Activated T-helper 1 cell treated with anti-CD3 and anti-CD28 coated beads, Interleukin-12 subunit alpha, Interleukin-12 subunit beta, Interleukin-2, Interleukin-4 antibody, amounts not matched to agents 30 ng/mL and 10 ng/mL and 1 ng/mL, durations not matched to agents 14 hours and 24 hours and 36 hours (primary cell): ENCODE measurements at regions not wholly inside any gene's neighbourhood (a gene's known extent, or its start where the extent isn't known, plus 50 kb on each side); places are given as distances from the start of the nearest gene placed in this dataset.
"Not testable (repeated sequence)": the region's sequence is repeated elsewhere in the genome, so short reads cannot be mapped to it uniquely, and the experiment has no call there.

Experiments
- DNase-seq: peaks from one replicate; pipeline ENCODE4 v3.0.0; 2021; ENCODE audit warnings: low spot score
- H3K27ac Mint-ChIP-seq: one replicate; pipeline ENCODE4 v1.8.0; 2021; ENCODE audit warnings: mild to moderate bottlenecking, mixed read lengths
- H3K27me3 Mint-ChIP-seq: one replicate; pipeline ENCODE4 v1.8.0; 2022; ENCODE audit warnings: mild to moderate bottlenecking, moderate library complexity, mixed read lengths; ENCODE audit not compliant: insufficient read depth
- H3K36me3 Mint-ChIP-seq: one replicate; pipeline ENCODE4 v1.8.0; 2021; ENCODE audit warnings: low read depth, mixed read lengths
- H3K4me1 Mint-ChIP-seq: one replicate; pipeline ENCODE4 v1.8.0; 2021; ENCODE audit warnings: low read depth, mixed read lengths
- H3K4me3 Mint-ChIP-seq: one replicate; pipeline ENCODE4 v1.8.0; 2021; ENCODE audit warnings: mild to moderate bottlenecking, moderate library complexity, mixed read lengths
- H3K9me3 Mint-ChIP-seq: one replicate; pipeline ENCODE4 v1.8.0; 2021; ENCODE audit warnings: mixed read lengths
- intact Hi-C: fragments of 100-400 bp; cut with micrococcal nuclease; formaldehyde crosslinking; loops from one replicate; pipeline ENCODE4 v1.15.1; 2024

DNA sequence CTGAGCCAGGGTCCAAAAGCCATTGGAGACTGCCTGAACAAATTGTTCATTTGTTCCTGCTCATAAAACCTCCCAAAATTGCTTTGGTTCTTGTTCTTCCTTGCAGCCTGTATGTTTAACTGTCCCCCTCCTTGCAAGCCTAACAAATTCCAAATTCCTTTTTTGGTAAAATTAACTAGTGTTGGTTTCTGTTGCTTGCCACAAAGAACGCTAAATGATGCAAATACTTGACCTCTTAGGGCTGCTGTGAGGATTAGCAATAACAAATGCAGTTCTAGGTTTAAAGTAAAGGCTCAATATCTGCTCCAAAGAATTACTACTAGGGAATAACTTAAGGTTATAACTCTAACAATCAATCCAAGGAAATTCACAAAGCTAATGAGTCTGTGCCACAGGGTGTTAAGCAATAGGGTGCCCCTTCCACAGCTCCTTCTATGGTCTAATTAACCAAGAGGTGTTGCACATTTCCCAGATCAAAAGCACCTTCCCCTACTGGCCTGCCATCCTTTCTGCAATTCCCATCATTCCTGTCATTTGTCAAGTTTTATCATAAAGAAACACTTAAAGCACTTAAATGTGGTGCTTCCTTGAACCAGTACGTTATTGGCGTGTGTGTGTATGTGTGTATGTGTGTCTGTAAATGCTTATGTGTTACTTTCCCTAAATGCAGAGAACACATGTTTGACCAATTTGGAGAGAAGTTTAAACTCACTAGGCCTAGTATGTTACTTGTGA, 110.2 kb downstream of the RAP2A start:
- DNase-seq: no peak
- no peak overlapping the region for H3K4me3 Mint-ChIP-seq
- no peaks in the 10 kb centered on the region for H3K9me3 Mint-ChIP-seq
- no peak overlapping the region for H3K27ac Mint-ChIP-seq
- H3K27me3 Mint-ChIP-seq: peaks cover 5% of the 10 kb centered on the region
- no peaks in the 10 kb centered on the region for H3K36me3 Mint-ChIP-seq
- intact Hi-C loops: no loop called here
- no peaks in the 10 kb centered on the region for H3K4me1 Mint-ChIP-seq

DNA sequence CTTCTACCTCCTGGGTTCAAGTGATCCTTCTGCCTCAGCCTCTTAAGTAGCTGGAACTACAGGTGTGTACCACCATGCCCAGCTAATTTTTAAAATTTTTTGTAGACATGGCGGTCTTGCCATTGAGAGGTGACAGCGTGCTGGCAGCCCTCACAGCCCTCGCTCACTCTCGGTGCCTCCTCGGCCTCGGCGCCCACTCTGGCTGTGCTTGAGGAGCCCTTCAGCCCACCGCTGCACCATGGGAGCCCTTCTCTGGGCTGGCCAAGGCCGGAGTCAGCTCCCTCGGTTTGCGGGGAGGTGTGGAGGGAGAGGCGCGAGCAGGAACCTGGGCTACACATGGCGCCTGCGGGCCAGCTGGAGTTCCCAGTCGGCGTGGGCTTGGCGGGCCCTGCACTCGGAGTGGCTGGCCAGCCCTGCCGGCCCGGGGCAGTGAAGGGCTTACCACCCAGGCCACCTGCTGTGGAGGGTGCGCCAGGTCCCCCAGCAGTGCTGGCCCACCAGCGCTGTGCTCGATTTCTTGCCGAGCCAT, 111.1 kb downstream of the RAP2A start:
- H3K4me3 Mint-ChIP-seq, H3K27me3 Mint-ChIP-seq, DNase-seq, H3K4me1 Mint-ChIP-seq, H3K27ac Mint-ChIP-seq, H3K36me3 Mint-ChIP-seq, H3K9me3 Mint-ChIP-seq, intact Hi-C loops: not testable (repeated sequence)

DNA sequence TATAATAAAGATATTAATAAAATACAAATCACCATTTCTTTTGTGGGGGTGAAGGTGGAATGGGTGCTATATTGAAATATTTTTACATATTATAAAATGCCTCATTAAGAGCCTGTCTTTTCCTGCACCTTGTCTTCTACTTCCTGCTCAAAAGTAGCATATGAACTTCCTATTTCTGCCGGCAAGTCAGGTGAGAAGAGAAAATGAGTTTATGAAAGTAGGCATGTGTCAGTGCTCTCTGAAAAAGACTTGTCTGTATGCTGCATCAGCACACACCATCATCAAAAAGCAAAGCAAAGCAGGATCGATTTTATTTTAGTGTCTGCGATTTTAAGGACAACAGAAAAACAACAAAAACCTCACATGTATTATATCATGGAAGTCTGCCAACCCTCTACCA, 114.2 kb downstream of the RAP2A start:
- H3K36me3 Mint-ChIP-seq: no peaks in the 10 kb centered on the region
- intact Hi-C loops: no loop called here
- DNase-seq: no peak
- H3K4me3 Mint-ChIP-seq: no peak overlapping the region
- no peak overlapping the region for H3K27ac Mint-ChIP-seq
- H3K4me1 Mint-ChIP-seq: no peaks in the 10 kb centered on the region
- H3K27me3 Mint-ChIP-seq: peaks cover 4% of the 10 kb centered on the region
- H3K9me3 Mint-ChIP-seq: no peaks in the 10 kb centered on the region

DNA sequence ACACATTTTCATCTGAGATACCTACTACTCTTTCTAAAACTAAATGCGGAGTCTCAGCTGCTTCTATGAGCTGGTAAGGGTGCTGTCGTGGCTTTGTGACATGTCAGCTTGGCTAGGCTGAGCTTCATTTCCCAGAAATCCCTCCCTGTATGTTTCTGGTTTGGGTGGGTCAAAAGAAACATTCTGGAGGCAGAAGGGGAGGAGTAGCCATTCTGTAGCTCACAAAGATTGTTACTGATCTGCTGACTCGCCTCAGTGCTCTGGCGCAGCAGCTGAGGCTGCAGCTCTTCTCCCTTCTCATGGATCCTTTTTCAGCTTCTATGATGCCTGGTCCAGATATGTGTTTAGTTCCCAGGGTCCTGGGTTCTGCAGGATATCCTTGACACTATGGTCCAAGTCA, 114.7 kb downstream of the RAP2A start:
- H3K27me3 Mint-ChIP-seq: peaks cover 4% of the 10 kb centered on the region
- H3K36me3 Mint-ChIP-seq: no peaks in the 10 kb centered on the region
- intact Hi-C loops: no loop called here
- H3K4me3 Mint-ChIP-seq: no peak overlapping the region
- no peak overlapping the region for H3K27ac Mint-ChIP-seq
- no peaks in the 10 kb centered on the region for H3K4me1 Mint-ChIP-seq
- no peaks in the 10 kb centered on the region for H3K9me3 Mint-ChIP-seq
- DNase-seq: no peak

- no peak overlapping the region for H3K27ac Mint-ChIP-seq
- H3K27me3 Mint-ChIP-seq: peaks cover 4% of the 10 kb centered on the region
- H3K4me1 Mint-ChIP-seq: no peaks in the 10 kb centered on the region
- DNase-seq: no peak
- no peaks in the 10 kb centered on the region for H3K9me3 Mint-ChIP-seq
- H3K4me3 Mint-ChIP-seq: no peak overlapping the region
- intact Hi-C loops: no loop called here
- no peaks in the 10 kb centered on the region for H3K36me3 Mint-ChIP-seq
Measured at GRCh38 chr13:97549201-97549600, 115.2 kb downstream of the RAP2A start.

DNA sequence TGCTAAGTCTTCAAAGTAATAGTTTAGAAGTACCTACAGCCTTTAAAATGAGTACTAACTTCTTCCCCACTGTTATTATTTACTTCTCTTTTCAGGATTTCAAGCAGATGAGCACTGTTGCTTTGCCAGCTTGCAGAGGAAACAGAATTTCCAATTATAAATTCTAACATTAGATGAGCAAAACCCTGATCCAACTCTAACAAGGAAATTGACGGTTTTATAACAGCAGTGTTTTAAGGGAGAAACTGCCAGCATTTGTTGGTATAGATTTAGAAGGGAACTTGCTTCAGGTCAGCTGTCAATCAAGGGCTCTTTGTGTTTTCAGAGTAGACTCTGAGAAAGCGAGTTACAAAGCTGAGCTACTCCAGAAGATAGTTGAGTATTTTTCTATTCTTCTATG, 120.5 kb downstream of the RAP2A start:
- Mint-ChIP-seq H3K4me1 (no peaks in the 10 kb centered on the region), H3K27me3 (peaks cover 6% of the 10 kb centered on the region), H3K9me3 (no peaks in the 10 kb centered on the region), H3K36me3 (no peaks in the 10 kb centered on the region), H3K27ac (no peak overlapping the region), H3K4me3 (no peak overlapping the region)
- intact Hi-C loops: no loop called here
- DNase-seq: no peak

DNA sequence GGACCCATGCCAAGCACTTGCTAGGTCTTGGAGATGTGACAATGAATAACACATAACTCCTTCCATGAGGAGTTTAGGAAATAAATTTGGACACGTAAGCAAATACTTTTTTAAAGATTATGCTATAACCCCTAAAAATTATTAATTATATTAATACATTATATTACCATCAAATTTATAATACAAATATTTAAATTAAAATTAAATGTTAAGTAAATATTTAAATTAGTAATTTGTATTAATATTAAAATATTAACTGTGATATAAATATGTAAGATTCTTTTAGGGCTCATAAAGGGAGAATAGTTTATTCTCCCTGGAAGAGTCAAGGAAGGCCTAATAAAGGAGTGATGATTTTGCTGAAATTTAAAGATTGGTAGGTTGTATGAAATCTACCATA, 121.1 kb downstream of the RAP2A start:
- no peak for DNase-seq
- intact Hi-C loops: no loop called here

GRCh38 chr13:97559030-97559429, 125.1 kb downstream of the RAP2A start:
- H3K4me3 Mint-ChIP-seq: no peak overlapping the region
- H3K27me3 Mint-ChIP-seq: peaks cover 7% of the 10 kb centered on the region
- no peak overlapping the region for H3K27ac Mint-ChIP-seq
- intact Hi-C loops: no loop called here
- H3K4me1 Mint-ChIP-seq: no peaks in the 10 kb centered on the region
- no peaks in the 10 kb centered on the region for H3K9me3 Mint-ChIP-seq
- H3K36me3 Mint-ChIP-seq: no peaks in the 10 kb centered on the region
- DNase-seq: no peak

More for the DNA sequence above, 121.1 kb downstream of the RAP2A start:
- H3K4me1 Mint-ChIP-seq: no peaks in the 10 kb centered on the region
- no peak overlapping the region for H3K4me3 Mint-ChIP-seq
- no peaks in the 10 kb centered on the region for H3K36me3 Mint-ChIP-seq
- no peaks in the 10 kb centered on the region for H3K9me3 Mint-ChIP-seq
- no peak overlapping the region for H3K27ac Mint-ChIP-seq
- peaks cover 6% of the 10 kb centered on the region for H3K27me3 Mint-ChIP-seq

DNA sequence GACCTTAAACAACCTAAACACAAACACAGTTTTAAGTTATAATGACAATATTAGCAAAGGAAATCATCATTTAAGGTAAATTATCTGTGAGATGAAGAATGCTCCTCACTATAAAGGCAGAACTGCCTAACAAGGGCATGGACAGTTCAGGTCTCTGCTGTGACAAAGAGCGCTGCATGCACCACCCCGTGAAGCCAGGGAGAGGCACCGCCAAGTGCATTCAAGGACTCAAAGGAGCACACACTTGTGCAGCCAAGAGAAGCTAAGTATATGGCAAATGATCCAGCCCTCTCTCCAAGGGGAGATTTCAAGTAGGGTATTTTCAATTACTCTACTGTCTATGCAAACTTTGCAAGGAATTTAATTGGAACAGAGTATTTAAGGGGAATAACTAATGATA, 126.0 kb downstream of the RAP2A start:
- no peaks in the 10 kb centered on the region for H3K4me1 Mint-ChIP-seq
- no peak overlapping the region for H3K4me3 Mint-ChIP-seq
- H3K27ac Mint-ChIP-seq: no peak overlapping the region
- no peak for DNase-seq
- H3K36me3 Mint-ChIP-seq: no peaks in the 10 kb centered on the region
- intact Hi-C loops: no loop called here
- H3K9me3 Mint-ChIP-seq: no peaks in the 10 kb centered on the region
- H3K27me3 Mint-ChIP-seq: peaks cover 7% of the 10 kb centered on the region

- Mint-ChIP-seq H3K27me3 (peaks cover 5% of the 10 kb centered on the region), H3K27ac (no peak overlapping the region), H3K4me3 (no peak overlapping the region), H3K4me1 (no peaks in the 10 kb centered on the region), H3K9me3 (no peaks in the 10 kb centered on the region), H3K36me3 (no peaks in the 10 kb centered on the region)
- DNase-seq: no peak
- intact Hi-C loops: no loop called here
Measured at GRCh38 chr13:97561182-97561581, 127.2 kb downstream of the RAP2A start.

- Mint-ChIP-seq H3K4me3 (no peak overlapping the region), H3K9me3 (no peaks in the 10 kb centered on the region), H3K27me3 (peaks cover 5% of the 10 kb centered on the region), H3K4me1 (no peaks in the 10 kb centered on the region), H3K27ac (no peak overlapping the region), H3K36me3 (no peaks in the 10 kb centered on the region)
- DNase-seq: no peak
- intact Hi-C loops: no loop called here
Measured at GRCh38 chr13:97562962-97563361, 129.0 kb downstream of the RAP2A start.

DNA sequence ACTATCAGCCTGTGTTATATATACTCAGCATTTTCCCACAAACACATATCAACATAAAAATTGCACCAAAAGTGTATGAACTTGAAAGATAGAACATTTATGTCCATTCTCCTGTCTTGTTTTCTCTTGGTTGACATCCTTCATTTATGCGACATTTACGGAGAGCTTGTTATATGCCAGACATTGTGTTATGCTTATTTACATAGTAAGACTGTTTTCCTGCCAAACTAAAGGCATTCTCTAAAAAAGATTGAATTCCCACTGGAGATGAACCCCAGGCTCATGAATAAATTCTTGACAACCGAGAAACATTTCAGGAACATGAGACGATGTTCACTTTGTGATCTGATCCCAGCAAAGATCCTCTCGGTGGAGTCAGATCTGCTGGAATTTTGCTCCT, 131.0 kb downstream of the RAP2A start:
- no peaks in the 10 kb centered on the region for H3K4me1 Mint-ChIP-seq
- intact Hi-C loops: no loop called here
- no peak for DNase-seq
- H3K27me3 Mint-ChIP-seq: peaks cover 5% of the 10 kb centered on the region
- no peak overlapping the region for H3K27ac Mint-ChIP-seq
- H3K9me3 Mint-ChIP-seq: no peaks in the 10 kb centered on the region
- no peaks in the 10 kb centered on the region for H3K36me3 Mint-ChIP-seq
- H3K4me3 Mint-ChIP-seq: no peak overlapping the region

DNA sequence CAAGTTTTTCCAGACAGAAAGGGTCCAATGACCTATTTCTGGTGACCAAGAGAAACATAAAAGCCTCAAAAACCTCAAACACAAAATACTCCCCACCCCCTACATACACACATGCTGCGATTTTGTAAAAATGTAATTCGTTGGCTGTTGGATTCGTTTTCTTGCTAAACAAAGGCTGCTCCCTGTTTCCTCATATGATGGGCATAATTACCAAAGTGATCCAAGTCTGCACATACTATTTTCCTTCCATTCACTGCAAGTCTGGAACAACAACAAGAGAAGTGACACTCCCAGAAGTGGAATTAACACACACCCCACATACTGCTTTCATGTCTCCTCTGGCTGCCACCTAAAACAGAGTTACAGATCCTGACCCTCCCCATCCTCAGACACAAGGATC, 131.9 kb downstream of the RAP2A start:
- H3K9me3 Mint-ChIP-seq: no peaks in the 10 kb centered on the region
- DNase-seq: no peak
- H3K27ac Mint-ChIP-seq: no peak overlapping the region
- H3K36me3 Mint-ChIP-seq: no peaks in the 10 kb centered on the region
- intact Hi-C loops: no loop called here
- H3K27me3 Mint-ChIP-seq: peaks cover 5% of the 10 kb centered on the region
- no peak overlapping the region for H3K4me3 Mint-ChIP-seq
- H3K4me1 Mint-ChIP-seq: no peaks in the 10 kb centered on the region

GRCh38 chr13:97566907-97567306, 132.9 kb downstream of the RAP2A start:
- no peak for DNase-seq
- H3K4me3 Mint-ChIP-seq: no peak overlapping the region
- H3K9me3 Mint-ChIP-seq: no peaks in the 10 kb centered on the region
- H3K4me1 Mint-ChIP-seq: no peaks in the 10 kb centered on the region
- intact Hi-C loops: no loop called here
- H3K27me3 Mint-ChIP-seq: peaks cover 5% of the 10 kb centered on the region
- no peak overlapping the region for H3K27ac Mint-ChIP-seq
- H3K36me3 Mint-ChIP-seq: no peaks in the 10 kb centered on the region
